HL-60/S4 (cell line): ENCODE measurements at regions not wholly inside any gene's neighbourhood (a gene's known extent, or its start where the extent isn't known, plus 50 kb on each side); places are given as distances from the start of the nearest gene placed in this dataset.

Source experiments
- in situ Hi-C: fragments of 300-500 bp; cut with MboI; formaldehyde crosslinking; loops from 2 replicates; pipeline ENCODE4 v1.14.3; 2022; ENCODE audit warnings: low sequenced_read_pairs

GRCh38 chr3:159796226-159796625 lies 192.4 kb upstream of the IL12A start:
- in situ Hi-C loops: no loop called here

- in situ Hi-C loops: no loop called here
Observed at GRCh38 chr3:159796744-159797143, 191.9 kb upstream of the IL12A start.

- in situ Hi-C loops: no loop called here
Observed at GRCh38 chr3:159797771-159798170, 190.9 kb upstream of the IL12A start.

GRCh38 chr3:159798951-159799350 lies 189.7 kb upstream of the IL12A start:
- in situ Hi-C loops: no loop called here

GRCh38 chr3:159800434-159801155 lies 188.0 kb upstream of the IL12A start:
- in situ Hi-C loops: loop anchor here (25.0 kb wide), 1 partner anchor 488 kb away; no protein-coding TSS in a partner anchor

GRCh38 chr3:159802864-159803263 lies 185.8 kb upstream of the IL12A start:
- in situ Hi-C loops: loop anchor here (25.0 kb wide), 1 partner anchor 491 kb away; no protein-coding TSS in a partner anchor

GRCh38 chr3:159803459-159803858 lies 185.2 kb upstream of the IL12A start:
- in situ Hi-C loops: loop anchor here (25.0 kb wide), 1 partner anchor 491 kb away; no protein-coding TSS in a partner anchor

GRCh38 chr3:159804726-159805410 lies 183.8 kb upstream of the IL12A start:
- in situ Hi-C loops: loop anchor here (25.0 kb wide), 1 partner anchor 493 kb away; no protein-coding TSS in a partner anchor

GRCh38 chr3:159805411-159805772 lies 183.2 kb upstream of the IL12A start:
- in situ Hi-C loops: loop anchor here (25.0 kb wide), 1 partner anchor 493 kb away; no protein-coding TSS in a partner anchor

GRCh38 chr3:159806412-159806811 lies 182.2 kb upstream of the IL12A start:
- in situ Hi-C loops: loop anchor here (25.0 kb wide), 1 partner anchor 494 kb away; no protein-coding TSS in a partner anchor

GRCh38 chr3:159807137-159808040 lies 181.2 kb upstream of the IL12A start:
- in situ Hi-C loops: loop anchor here (25.0 kb wide), 1 partner anchor 495 kb away; no protein-coding TSS in a partner anchor

GRCh38 chr3:159813822-159814531 lies 174.7 kb upstream of the IL12A start:
- in situ Hi-C loops: loop anchor here (25.0 kb wide), 1 partner anchor 502 kb away; no protein-coding TSS in a partner anchor

GRCh38 chr3:159816512-159816911 lies 172.1 kb upstream of the IL12A start:
- in situ Hi-C loops: loop anchor here (25.0 kb wide), 1 partner anchor 504 kb away; no protein-coding TSS in a partner anchor

GRCh38 chr3:159817126-159817525 lies 171.5 kb upstream of the IL12A start:
- in situ Hi-C loops: loop anchor here (25.0 kb wide), 1 partner anchor 505 kb away; no protein-coding TSS in a partner anchor

GRCh38 chr3:159817571-159817970 lies 171.1 kb upstream of the IL12A start:
- in situ Hi-C loops: loop anchor here (25.0 kb wide), 1 partner anchor 505 kb away; no protein-coding TSS in a partner anchor

GRCh38 chr3:159818399-159818798 lies 170.2 kb upstream of the IL12A start:
- in situ Hi-C loops: loop anchor here (25.0 kb wide), 1 partner anchor 506 kb away; no protein-coding TSS in a partner anchor

GRCh38 chr3:159818997-159819500 lies 169.6 kb upstream of the IL12A start:
- in situ Hi-C loops: loop anchor here (25.0 kb wide), 1 partner anchor 507 kb away; no protein-coding TSS in a partner anchor

GRCh38 chr3:159819676-159820075 lies 169.0 kb upstream of the IL12A start:
- in situ Hi-C loops: loop anchor here (25.0 kb wide), 1 partner anchor 507 kb away; no protein-coding TSS in a partner anchor

GRCh38 chr3:159821110-159821509 lies 167.5 kb upstream of the IL12A start:
- in situ Hi-C loops: loop anchor here (25.0 kb wide), 1 partner anchor 509 kb away; no protein-coding TSS in a partner anchor
